ENCODE measurements at regions not wholly inside any gene's neighbourhood (a gene's known extent, or its start where the extent isn't known, plus 50 kb on each side); places are given as distances from the start of the nearest gene placed in this dataset.

GRCh38 chr4:77413766-77414165 lies 191.9 kb upstream of the CXCL13 start:
- TF ChIP-seq POLR2AphosphoS5 (IDR thresholded peaks at IDR 0.05; ENCODE audit: low read depth) (no peak), CTCF (IDR thresholded peaks at IDR 0.05; ENCODE audit: insufficient read depth, low read length) (no peak), REST (IDR thresholded peaks at IDR 0.05; ENCODE audit: insufficient replicate concordance, low read depth) (no peak)
